HepG2 (cell line): ENCODE measurements at regions not wholly inside any gene's neighbourhood (a gene's known extent, or its start where the extent isn't known, plus 50 kb on each side); places are given as distances from the start of the nearest gene placed in this dataset.

Experiments used
- DZIP1 ChIP-seq: sonication (generic); formaldehyde crosslinking; IDR thresholded peaks from 2 replicates; pipeline ENCODE4 v1.5.0; 2020; ENCODE audit warnings: mild to moderate bottlenecking, missing genetic modification reagents
- HHEX ChIP-seq: IDR thresholded peaks from 2 replicates; pipeline ENCODE4 v1.6.1; 2016; ENCODE audit warnings: control low read depth
- IRX3 ChIP-seq: sonication (generic); formaldehyde crosslinking; IDR thresholded peaks from 2 replicates; pipeline ENCODE4 v1.8.1; 2023; ENCODE audit warnings: mild to moderate bottlenecking, low read depth, missing genetic modification reagents, borderline replicate concordance
- RAD21 ChIP-seq: fragments of 450-650 bp; formaldehyde crosslinking; IDR thresholded peaks from 2 replicates; pipeline ENCODE4 v1.5.0; 2020; ENCODE audit warnings: mild to moderate bottlenecking
- SKIL ChIP-seq: sonication (generic); formaldehyde crosslinking; IDR thresholded peaks from 2 replicates; pipeline ENCODE4 v1.8.0; 2022; ENCODE audit warnings: missing genetic modification reagents, mild to moderate bottlenecking, moderate library complexity, borderline replicate concordance
- SP5 ChIP-seq: IDR thresholded peaks from 2 replicates; pipeline ENCODE4 v1.6.1; 2016; ENCODE audit warnings: low read depth, borderline replicate concordance
- ZNF260 ChIP-seq: sonication (generic); formaldehyde crosslinking; IDR thresholded peaks from 2 replicates; pipeline ENCODE4 v1.4.0; 2020; ENCODE audit warnings: missing genetic modification reagents, low read depth, mild to moderate bottlenecking, borderline replicate concordance
- ZNF574 ChIP-seq: sonication (generic); formaldehyde crosslinking; IDR thresholded peaks from 2 replicates; pipeline ENCODE4 v1.4.0; 2020; ENCODE audit warnings: missing genetic modification reagents
- ZNF670 ChIP-seq: sonication (generic); formaldehyde crosslinking; IDR thresholded peaks from 2 replicates; pipeline ENCODE4 v1.8.0; 2022; ENCODE audit warnings: mild to moderate bottlenecking, missing genetic modification reagents, borderline replicate concordance
- ZNF749 ChIP-seq: sonication (generic); formaldehyde crosslinking; IDR thresholded peaks from 2 replicates; pipeline ENCODE4 v1.8.0; 2022; ENCODE audit warnings: mild to moderate bottlenecking, missing genetic modification reagents, moderate library complexity, borderline replicate concordance

- TF ChIP-seq SKIL (CRISPR knock-in tag), result no peak
- no peak for TF ChIP-seq HHEX (CRISPR knock-in tag)
- no peak for TF ChIP-seq IRX3 (CRISPR knock-in tag)
- TF ChIP-seq ZNF749 (CRISPR knock-in tag), result no peak
- TF ChIP-seq DZIP1 (CRISPR knock-in tag), result no peak
- TF ChIP-seq RAD21 (CRISPR knock-in tag), result no peak
- TF ChIP-seq ZNF670 (CRISPR knock-in tag), result no peak
- TF ChIP-seq ZNF574 (CRISPR knock-in tag), result no peak
- no peak for TF ChIP-seq SP5 (CRISPR knock-in tag)
- no peak for TF ChIP-seq ZNF260 (CRISPR knock-in tag)
Measured at GRCh38 chr4:13980317-13981310, 353.1 kb upstream of the BOD1L1 start (continued).
